ENCODE measurements at regions not wholly inside any gene's neighbourhood (a gene's known extent, or its start where the extent isn't known, plus 50 kb on each side); places are given as distances from the start of the nearest gene placed in this dataset.
"Not testable (repeated sequence)": the region's sequence is repeated elsewhere in the genome, so short reads cannot be mapped to it uniquely, and the experiment has no call there.

- H4K5ac ChIP-seq (ENCODE audit: low read length); H3K79me1 ChIP-seq (ENCODE audit: low read length); H3K56ac ChIP-seq (ENCODE audit: low read length); H3K36me3 ChIP-seq (ENCODE audit: control insufficient read depth, insufficient read depth, low read length); H3K9ac ChIP-seq (ENCODE audit: low read length); H3K79me2 ChIP-seq (ENCODE audit: control insufficient read depth, insufficient read depth, low read length); H3K23ac ChIP-seq (ENCODE audit: low read length); H3K4me1 ChIP-seq (ENCODE audit: control insufficient read depth, low read depth, low read length); H2AK5ac ChIP-seq (ENCODE audit: low read length); H3K4me3 ChIP-seq (ENCODE audit: low read length); H3K27me3 ChIP-seq (ENCODE audit: insufficient read depth, low read length, poor library complexity); H4K8ac ChIP-seq (ENCODE audit: low read depth, low read length); DNase-seq; H2BK120ac ChIP-seq (ENCODE audit: low read depth, low read length); H3K4ac ChIP-seq (ENCODE audit: low read depth, low read length); H3K4me2 ChIP-seq (ENCODE audit: low read length); H2BK15ac ChIP-seq (replicated peaks; ENCODE audit: low read depth); H2BK5ac ChIP-seq (ENCODE audit: low read length); H3K27ac ChIP-seq (ENCODE audit: low read depth, low read length); H3K18ac ChIP-seq (ENCODE audit: low read length): not testable (repeated sequence)
- no CpG with 5 or more reads among the region's 1 CpG for WGBS (ENCODE audit: extremely low coverage, insufficient coverage, low lambda C conversion rate)
These were observed 73.8 kb downstream of the GPR85 start for GRCh38 chr7:113012862-113013261.

GRCh38 chr7:113010377-113010776 is 76.2 kb downstream of the GPR85 start:
- no peaks in the 10 kb centered on the region for H3K36me3 ChIP-seq (ENCODE audit: control insufficient read depth, insufficient read depth, low read length)
- H2BK15ac ChIP-seq (replicated peaks; ENCODE audit: low read depth), result no peak overlapping the region
- no peak overlapping the region for H4K5ac ChIP-seq (ENCODE audit: low read length)
- no peak overlapping the region for H3K18ac ChIP-seq (ENCODE audit: low read length)
- no peak overlapping the region for H2AK5ac ChIP-seq (ENCODE audit: low read length)
- no peak overlapping the region for H3K4ac ChIP-seq (ENCODE audit: low read depth, low read length)
- no peaks in the 10 kb centered on the region for H3K27me3 ChIP-seq (ENCODE audit: insufficient read depth, low read length, poor library complexity)
- no peaks in the 10 kb centered on the region for H3K79me2 ChIP-seq (ENCODE audit: control insufficient read depth, insufficient read depth, low read length)
- no peaks in the 10 kb centered on the region for H3K4me1 ChIP-seq (ENCODE audit: control insufficient read depth, low read depth, low read length)
- no peak for DNase-seq
- no peak overlapping the region for H3K27ac ChIP-seq (ENCODE audit: low read depth, low read length)
- H3K4me2 ChIP-seq (ENCODE audit: low read length), result no peak overlapping the region
- H3K23ac ChIP-seq (ENCODE audit: low read length), result no peak overlapping the region
- no peaks in the 10 kb centered on the region for H3K79me1 ChIP-seq (ENCODE audit: low read length)
- H3K56ac ChIP-seq (ENCODE audit: low read length), result no peak overlapping the region
- no peak overlapping the region for H2BK5ac ChIP-seq (ENCODE audit: low read length)
- no peak overlapping the region for H4K8ac ChIP-seq (ENCODE audit: low read depth, low read length)
- no peak overlapping the region for H2BK120ac ChIP-seq (ENCODE audit: low read depth, low read length)
- no peak overlapping the region for H3K4me3 ChIP-seq (ENCODE audit: low read length)
- no peak overlapping the region for H3K9ac ChIP-seq (ENCODE audit: low read length)

DNA sequence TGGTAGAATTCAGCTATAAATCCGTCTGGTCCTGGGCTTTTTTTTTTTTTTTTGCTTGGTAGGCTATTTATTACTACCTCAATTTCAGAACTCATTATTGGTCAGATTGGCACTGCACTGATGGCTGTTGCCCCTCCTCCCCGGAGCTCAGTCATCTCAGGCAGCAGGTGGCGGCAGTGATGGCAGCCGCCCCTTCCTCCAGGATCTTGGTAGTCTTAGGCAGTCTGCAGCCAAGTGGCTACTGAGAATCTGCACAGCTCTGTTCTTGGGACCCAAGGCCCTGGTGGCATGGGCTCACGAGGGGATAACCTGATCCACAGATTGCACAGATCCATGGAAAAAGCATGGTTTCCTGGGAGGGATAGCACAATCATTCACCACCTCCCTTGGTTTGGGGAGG is 77.9 kb downstream of the GPR85 start:
- no peak overlapping the region for H2BK15ac ChIP-seq (replicated peaks; ENCODE audit: low read depth)
- no peak overlapping the region for H2AK5ac ChIP-seq (ENCODE audit: low read length)
- no peak overlapping the region for H3K4ac ChIP-seq (ENCODE audit: low read depth, low read length)
- H3K27me3 ChIP-seq (ENCODE audit: insufficient read depth, low read length, poor library complexity), result no peaks in the 10 kb centered on the region
- H3K36me3 ChIP-seq (ENCODE audit: control insufficient read depth, insufficient read depth, low read length), result no peaks in the 10 kb centered on the region
- H3K56ac ChIP-seq (ENCODE audit: low read length), result no peak overlapping the region
- H4K5ac ChIP-seq (ENCODE audit: low read length), result no peak overlapping the region
- H4K8ac ChIP-seq (ENCODE audit: low read depth, low read length), result no peak overlapping the region
- no peak for DNase-seq
- H3K4me1 ChIP-seq (ENCODE audit: control insufficient read depth, low read depth, low read length), result no peaks in the 10 kb centered on the region
- H3K79me1 ChIP-seq (ENCODE audit: low read length), result no peaks in the 10 kb centered on the region
- no peaks in the 10 kb centered on the region for H3K79me2 ChIP-seq (ENCODE audit: control insufficient read depth, insufficient read depth, low read length)
- H2BK5ac ChIP-seq (ENCODE audit: low read length), result no peak overlapping the region
- no peak overlapping the region for H3K27ac ChIP-seq (ENCODE audit: low read depth, low read length)
- no peak overlapping the region for H3K4me2 ChIP-seq (ENCODE audit: low read length)
- H2BK120ac ChIP-seq (ENCODE audit: low read depth, low read length), result no peak overlapping the region
- no CpG with 5 or more reads among the region's 5 CpGs for WGBS (ENCODE audit: extremely low coverage, insufficient coverage, low lambda C conversion rate)
- no peak overlapping the region for H3K4me3 ChIP-seq (ENCODE audit: low read length)
- H3K23ac ChIP-seq (ENCODE audit: low read length), result no peak overlapping the region
- H3K18ac ChIP-seq (ENCODE audit: low read length), result no peak overlapping the region
- no peak overlapping the region for H3K9ac ChIP-seq (ENCODE audit: low read length)

DNA sequence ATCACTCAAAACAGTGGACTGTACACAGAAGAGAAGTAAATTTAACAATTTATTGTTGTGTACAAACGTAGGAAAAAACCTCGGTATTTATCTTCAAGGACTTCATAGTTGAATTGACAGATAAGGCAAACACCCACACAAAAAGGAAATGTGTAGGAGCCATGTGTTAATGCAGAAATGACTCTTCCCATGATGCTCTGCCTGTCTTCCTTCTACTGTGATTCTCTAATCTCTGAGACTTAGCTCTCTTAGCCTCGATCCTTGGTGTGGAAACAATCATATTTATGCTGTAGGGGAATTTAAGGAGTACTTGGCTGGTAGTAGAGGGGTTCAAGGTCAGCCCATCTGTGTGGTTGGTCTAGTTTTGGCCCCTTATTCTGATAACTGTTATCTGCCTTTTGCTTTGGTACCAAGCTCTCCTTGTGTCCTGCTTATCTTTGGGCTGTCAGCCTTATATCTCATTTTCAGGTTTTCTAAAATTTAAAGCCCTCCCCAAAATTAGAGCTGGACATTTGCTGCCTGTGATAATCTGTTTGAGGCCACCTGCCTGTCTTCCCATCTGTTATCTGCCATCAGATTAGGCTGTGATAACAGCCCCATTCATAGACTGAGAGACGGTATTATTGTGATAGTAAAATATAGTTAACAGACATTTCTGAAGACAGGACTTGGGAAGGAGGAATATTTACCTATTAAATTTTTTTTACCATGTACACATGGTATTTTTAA is 81.7 kb downstream of the GPR85 start:
- no peak overlapping the region for H2AK5ac ChIP-seq (ENCODE audit: low read length)
- H3K27ac ChIP-seq (ENCODE audit: low read depth, low read length), result no peak overlapping the region
- no peaks in the 10 kb centered on the region for H3K27me3 ChIP-seq (ENCODE audit: insufficient read depth, low read length, poor library complexity)
- H2BK15ac ChIP-seq (replicated peaks; ENCODE audit: low read depth), result no peak overlapping the region
- no peak overlapping the region for H3K9ac ChIP-seq (ENCODE audit: low read length)
- H3K56ac ChIP-seq (ENCODE audit: low read length), result no peak overlapping the region
- no peak overlapping the region for H3K4ac ChIP-seq (ENCODE audit: low read depth, low read length)
- H3K79me2 ChIP-seq (ENCODE audit: control insufficient read depth, insufficient read depth, low read length), result no peaks in the 10 kb centered on the region
- H3K79me1 ChIP-seq (ENCODE audit: low read length), result no peaks in the 10 kb centered on the region
- H3K4me1 ChIP-seq (ENCODE audit: control insufficient read depth, low read depth, low read length), result no peaks in the 10 kb centered on the region
- no peak for DNase-seq
- H4K8ac ChIP-seq (ENCODE audit: low read depth, low read length), result no peak overlapping the region
- H2BK120ac ChIP-seq (ENCODE audit: low read depth, low read length), result no peak overlapping the region
- no peak overlapping the region for H3K4me3 ChIP-seq (ENCODE audit: low read length)
- no peak overlapping the region for H3K4me2 ChIP-seq (ENCODE audit: low read length)
- H2BK5ac ChIP-seq (ENCODE audit: low read length), result no peak overlapping the region
- no peak overlapping the region for H3K18ac ChIP-seq (ENCODE audit: low read length)
- no peaks in the 10 kb centered on the region for H3K36me3 ChIP-seq (ENCODE audit: control insufficient read depth, insufficient read depth, low read length)
- H4K5ac ChIP-seq (ENCODE audit: low read length), result no peak overlapping the region
- WGBS (ENCODE audit: extremely low coverage, insufficient coverage, low lambda C conversion rate), result no CpG with 5 or more reads among the region's 4 CpGs
- no peak overlapping the region for H3K23ac ChIP-seq (ENCODE audit: low read length)

- H3K4me1 ChIP-seq (ENCODE audit: control insufficient read depth, low read depth, low read length), result no peaks in the 10 kb centered on the region
- no peak overlapping the region for H3K4me2 ChIP-seq (ENCODE audit: low read length)
- no peaks in the 10 kb centered on the region for H3K27me3 ChIP-seq (ENCODE audit: insufficient read depth, low read length, poor library complexity)
- H2AK5ac ChIP-seq (ENCODE audit: low read length), result no peak overlapping the region
- H2BK5ac ChIP-seq (ENCODE audit: low read length), result no peak overlapping the region
- H3K18ac ChIP-seq (ENCODE audit: low read length), result no peak overlapping the region
- H3K9ac ChIP-seq (ENCODE audit: low read length), result no peak overlapping the region
- H3K23ac ChIP-seq (ENCODE audit: low read length), result no peak overlapping the region
- H3K36me3 ChIP-seq (ENCODE audit: control insufficient read depth, insufficient read depth, low read length), result no peaks in the 10 kb centered on the region
- H3K79me2 ChIP-seq (ENCODE audit: control insufficient read depth, insufficient read depth, low read length), result no peaks in the 10 kb centered on the region
- H4K8ac ChIP-seq (ENCODE audit: low read depth, low read length), result no peak overlapping the region
- WGBS (ENCODE audit: extremely low coverage, insufficient coverage, low lambda C conversion rate), result no CpG with 5 or more reads among the region's 6 CpGs
- H2BK15ac ChIP-seq (replicated peaks; ENCODE audit: low read depth), result no peak overlapping the region
- H4K5ac ChIP-seq (ENCODE audit: low read length), result no peak overlapping the region
- no peak for DNase-seq
- no peaks in the 10 kb centered on the region for H3K79me1 ChIP-seq (ENCODE audit: low read length)
- no peak overlapping the region for H2BK120ac ChIP-seq (ENCODE audit: low read depth, low read length)
- no peak overlapping the region for H3K56ac ChIP-seq (ENCODE audit: low read length)
- H3K27ac ChIP-seq (ENCODE audit: low read depth, low read length), result no peak overlapping the region
- no peak overlapping the region for H3K4me3 ChIP-seq (ENCODE audit: low read length)
- H3K4ac ChIP-seq (ENCODE audit: low read depth, low read length), result no peak overlapping the region
These were observed 86.2 kb downstream of the GPR85 start for GRCh38 chr7:113000316-113001020.

GRCh38 chr7:112997831-112998230 is 88.8 kb downstream of the GPR85 start:
- Histone ChIP-seq H2BK120ac (ENCODE audit: low read depth, low read length) (no peak overlapping the region), H3K27me3 (ENCODE audit: insufficient read depth, low read length, poor library complexity) (no peaks in the 10 kb centered on the region), H3K4me1 (ENCODE audit: control insufficient read depth, low read depth, low read length) (no peaks in the 10 kb centered on the region), H3K23ac (ENCODE audit: low read length) (no peak overlapping the region), H3K79me2 (ENCODE audit: control insufficient read depth, insufficient read depth, low read length) (no peaks in the 10 kb centered on the region), H3K9ac (ENCODE audit: low read length) (no peak overlapping the region), H3K18ac (ENCODE audit: low read length) (no peak overlapping the region), H2AK5ac (ENCODE audit: low read length) (no peak overlapping the region), H4K8ac (ENCODE audit: low read depth, low read length) (no peak overlapping the region), H3K36me3 (ENCODE audit: control insufficient read depth, insufficient read depth, low read length) (no peaks in the 10 kb centered on the region), H3K4me3 (ENCODE audit: low read length) (no peak overlapping the region), H2BK5ac (ENCODE audit: low read length) (no peak overlapping the region), H3K79me1 (ENCODE audit: low read length) (no peaks in the 10 kb centered on the region), H3K56ac (ENCODE audit: low read length) (no peak overlapping the region), H3K4me2 (ENCODE audit: low read length) (no peak overlapping the region), H4K5ac (ENCODE audit: low read length) (no peak overlapping the region), H2BK15ac (replicated peaks; ENCODE audit: low read depth) (no peak overlapping the region), H3K4ac (ENCODE audit: low read depth, low read length) (no peak overlapping the region), H3K27ac (ENCODE audit: low read depth, low read length) (no peak overlapping the region)
- DNase-seq, result no peak
- no CpG with 5 or more reads among the region's 2 CpGs for WGBS (ENCODE audit: extremely low coverage, insufficient coverage, low lambda C conversion rate)

All from mesendoderm (in vitro differentiated cells).